ENCODE measurements at regions not wholly inside any gene's neighbourhood (a gene's known extent, or its start where the extent isn't known, plus 50 kb on each side); places are given as distances from the start of the nearest gene placed in this dataset.
"Not testable (repeated sequence)": the region's sequence is repeated elsewhere in the genome, so short reads cannot be mapped to it uniquely, and the experiment has no call there.

DNA sequence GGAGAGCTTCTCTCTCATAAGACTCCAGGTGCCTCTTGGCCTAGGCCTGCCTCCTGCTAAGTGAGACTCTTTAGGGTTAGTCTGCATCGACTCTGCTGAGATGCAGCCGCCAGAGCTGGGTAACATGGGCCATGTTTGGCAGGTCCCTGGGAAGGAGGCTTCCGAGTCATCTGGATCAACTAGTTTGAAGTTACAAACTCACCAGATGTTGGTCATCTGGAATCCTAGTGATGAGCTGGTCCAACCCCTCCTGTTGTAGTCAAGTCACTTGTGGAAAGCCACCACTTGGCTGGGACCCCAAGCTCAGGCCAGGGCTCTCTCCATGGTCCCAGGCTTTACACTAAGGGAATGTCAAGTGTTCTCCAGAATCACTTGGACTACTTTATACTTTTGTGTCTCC lies 143.4 kb downstream of the ADRA2C start:
- not testable (repeated sequence) for TF ChIP-seq HDAC6 (IDR thresholded peaks at IDR 0.05; ENCODE audit: unreplicated experiment); CREM (IDR thresholded peaks at IDR 0.05; ENCODE audit: low read depth); ZNF592 (IDR thresholded peaks at IDR 0.05); CTCF (IDR thresholded peaks at IDR 0.05 in 2 of 3, conservative IDR thresholded peaks at IDR 0.05 in 1 of 3; ENCODE audit: control insufficient read depth in 2 of 3, extremely low read depth in 1 of 3, insufficient read depth in 1 of 3, low read depth in 3 of 3, low read length in 3 of 3); SIN3A (IDR thresholded peaks at IDR 0.05; ENCODE audit: low read depth, low read length)

Data from GM12878 (cell line).